ENCODE measurements at regions not wholly inside any gene's neighbourhood (a gene's known extent, or its start where the extent isn't known, plus 50 kb on each side); places are given as distances from the start of the nearest gene placed in this dataset.
"Not testable (repeated sequence)": the region's sequence is repeated elsewhere in the genome, so short reads cannot be mapped to it uniquely, and the experiment has no call there.

- DNase-seq = no peak
Observed at GRCh38 chr5:77908787-77909186, 132.6 kb upstream of the TBCA start.

GRCh38 chr5:77907786-77908185, 131.6 kb upstream of the TBCA start:
- no peak for DNase-seq

GRCh38 chr5:77906806-77907205, 130.7 kb upstream of the TBCA start:
- DNase-seq = no peak

GRCh38 chr5:77904362-77904761, 128.2 kb upstream of the TBCA start:
- no peak for DNase-seq

- DNase-seq = no peak
Observed at GRCh38 chr5:77900691-77901090, 124.6 kb upstream of the TBCA start.

- no peak for DNase-seq
Observed at GRCh38 chr5:77898385-77898784, 122.2 kb upstream of the TBCA start.

- no peak for DNase-seq
Observed at GRCh38 chr5:77896338-77896737, 120.2 kb upstream of the TBCA start.

- not testable (repeated sequence) for DNase-seq
Observed at GRCh38 chr5:77894103-77894502, 118.0 kb upstream of the TBCA start.

- no peak for DNase-seq
Observed at GRCh38 chr5:77893225-77893860, 117.2 kb upstream of the TBCA start.

- DNase-seq = no peak
Observed at GRCh38 chr5:77892061-77893010, 116.2 kb upstream of the TBCA start.

GRCh38 chr5:77885519-77885918, 109.4 kb upstream of the TBCA start:
- no peak for DNase-seq

- peak in 1 of 2 donors; percentile 12 for DNase-seq
Observed at GRCh38 chr5:77882670-77883257, 106.6 kb upstream of the TBCA start.

GRCh38 chr5:77881528-77881927, 105.4 kb upstream of the TBCA start:
- no peak for DNase-seq

- no peak for DNase-seq
Observed at GRCh38 chr5:77877516-77878355, 101.6 kb upstream of the TBCA start.

GRCh38 chr5:77876862-77877502, 100.8 kb upstream of the TBCA start:
- DNase-seq = no peak

GRCh38 chr5:77876316-77876715, 100.2 kb upstream of the TBCA start:
- DNase-seq = no peak

GRCh38 chr5:77874691-77875090, 98.6 kb upstream of the TBCA start:
- no peak for DNase-seq

- DNase-seq = no peak
Observed at GRCh38 chr5:77873239-77873638, 97.1 kb upstream of the TBCA start.

GRCh38 chr5:77871946-77872345, 95.8 kb upstream of the TBCA start:
- DNase-seq = no peak

- DNase-seq = no peak
Observed at GRCh38 chr5:77871016-77871415, 94.9 kb upstream of the TBCA start.

GRCh38 chr5:77869116-77869798, 93.1 kb upstream of the TBCA start:
- no peak for DNase-seq

- no peak for DNase-seq
Observed at GRCh38 chr5:77867914-77868313, 91.8 kb upstream of the TBCA start.

All from stimulated activated CD4-positive, alpha-beta T cell treated with anti-CD3 and anti-CD28 coated beads, Interleukin-2, amount 100 ng/mL, for 24 hours (primary cell).